Nephron (organoid): ENCODE measurements at regions not wholly inside any gene's neighbourhood (a gene's known extent, or its start where the extent isn't known, plus 50 kb on each side); places are given as distances from the start of the nearest gene placed in this dataset.

Experiments used
- H3K27ac Mint-ChIP-seq, 3 experiments: 2 replicates each; pipeline ENCODE4 v1.8.0; 2020; ENCODE audit warnings: mixed read lengths in 3 of 3, mild to moderate bottlenecking in 2 of 3, moderate library complexity in 1 of 3
- H3K27me3 Mint-ChIP-seq: 2 replicates; pipeline ENCODE4 v1.8.0; 2021; ENCODE audit warnings: low read depth, mild to moderate bottlenecking, moderate library complexity, mixed read lengths
- H3K36me3 Mint-ChIP-seq: 2 replicates; pipeline ENCODE4 v1.8.0; 2020; ENCODE audit warnings: low read depth, mixed read lengths
- H3K4me1 Mint-ChIP-seq: 2 replicates; pipeline ENCODE4 v1.8.0; 2020; ENCODE audit warnings: mixed read lengths
- H3K4me3 Mint-ChIP-seq, 3 experiments: 2 replicates each; pipeline ENCODE4 v1.8.0; 2020; ENCODE audit warnings: mild to moderate bottlenecking in 3 of 3, mixed read lengths in 3 of 3, moderate library complexity in 2 of 3
- H3K9me3 Mint-ChIP-seq: 2 replicates; pipeline ENCODE4 v1.8.0; 2020; ENCODE audit warnings: mixed read lengths
- CTCF ChIP-seq, 3 experiments: fragments of 200-600 bp; sonication (generic); IDR thresholded peaks; one replicate each; pipeline ENCODE4 v1.5.0; 2021; ENCODE audit warnings: antibody characterized with exemption in 3 of 3; ENCODE audit not compliant: unreplicated experiment in 3 of 3

GRCh38 chr18:30712383-30712782 is 330.2 kb downstream of the DSC3 start:
- no peak overlapping the region for H3K4me3 Mint-ChIP-seq
- no peak overlapping the region for H3K27ac Mint-ChIP-seq
- no peaks in the 10 kb centered on the region for H3K9me3 Mint-ChIP-seq
- no peak for TF ChIP-seq CTCF (IDR thresholded peaks at IDR 0.05; ENCODE audit: unreplicated experiment in 3 of 3)
- H3K36me3 Mint-ChIP-seq: no peaks in the 10 kb centered on the region
- H3K4me1 Mint-ChIP-seq: no peaks in the 10 kb centered on the region
- H3K27me3 Mint-ChIP-seq: no peaks in the 10 kb centered on the region

GRCh38 chr18:30709595-30709994 is 332.9 kb downstream of the DSC3 start:
- no peak for TF ChIP-seq CTCF (IDR thresholded peaks at IDR 0.05; ENCODE audit: unreplicated experiment in 3 of 3)
- Mint-ChIP-seq H3K4me3 (no peak overlapping the region), H3K36me3 (no peaks in the 10 kb centered on the region), H3K27ac (no peak overlapping the region), H3K4me1 (no peaks in the 10 kb centered on the region), H3K27me3 (no peaks in the 10 kb centered on the region), H3K9me3 (no peaks in the 10 kb centered on the region)

GRCh38 chr18:30705943-30706342 is 336.6 kb downstream of the DSC3 start:
- Mint-ChIP-seq H3K9me3 (no peaks in the 10 kb centered on the region), H3K27me3 (no peaks in the 10 kb centered on the region), H3K4me3 (no peak overlapping the region), H3K36me3 (no peaks in the 10 kb centered on the region), H3K27ac (no peak overlapping the region), H3K4me1 (no peaks in the 10 kb centered on the region)
- TF ChIP-seq CTCF (IDR thresholded peaks at IDR 0.05; ENCODE audit: unreplicated experiment in 3 of 3): no peak

GRCh38 chr18:30698571-30698970 is 344.0 kb downstream of the DSC3 start:
- Mint-ChIP-seq H3K27ac (no peak overlapping the region), H3K4me1 (no peaks in the 10 kb centered on the region), H3K9me3 (no peaks in the 10 kb centered on the region), H3K36me3 (no peaks in the 10 kb centered on the region), H3K4me3 (no peak overlapping the region), H3K27me3 (no peaks in the 10 kb centered on the region)
- no peak for TF ChIP-seq CTCF (IDR thresholded peaks at IDR 0.05; ENCODE audit: unreplicated experiment in 3 of 3)

GRCh38 chr18:30696201-30696600 is 346.3 kb downstream of the DSC3 start:
- H3K27ac Mint-ChIP-seq: no peak overlapping the region
- H3K36me3 Mint-ChIP-seq: no peaks in the 10 kb centered on the region
- no peaks in the 10 kb centered on the region for H3K4me1 Mint-ChIP-seq
- H3K9me3 Mint-ChIP-seq: no peaks in the 10 kb centered on the region
- no peaks in the 10 kb centered on the region for H3K27me3 Mint-ChIP-seq
- no peak for TF ChIP-seq CTCF (IDR thresholded peaks at IDR 0.05; ENCODE audit: unreplicated experiment in 3 of 3)
- H3K4me3 Mint-ChIP-seq: no peak overlapping the region

- no peak overlapping the region for H3K4me3 Mint-ChIP-seq
- no peaks in the 10 kb centered on the region for H3K4me1 Mint-ChIP-seq
- no peaks in the 10 kb centered on the region for H3K36me3 Mint-ChIP-seq
- H3K9me3 Mint-ChIP-seq: no peaks in the 10 kb centered on the region
- H3K27me3 Mint-ChIP-seq: no peaks in the 10 kb centered on the region
- TF ChIP-seq CTCF (IDR thresholded peaks at IDR 0.05; ENCODE audit: unreplicated experiment in 3 of 3): no peak
- H3K27ac Mint-ChIP-seq: no peak overlapping the region
Observed at GRCh38 chr18:30694773-30695172, 347.8 kb downstream of the DSC3 start.
